Nephron progenitor cell (in vitro differentiated cells): ENCODE measurements at regions not wholly inside any gene's neighbourhood (a gene's known extent, or its start where the extent isn't known, plus 50 kb on each side); places are given as distances from the start of the nearest gene placed in this dataset.
A peak's percentile ranks its signal among the peaks of the same experiment; 100 is the strongest.
"Not testable (repeated sequence)": the region's sequence is repeated elsewhere in the genome, so short reads cannot be mapped to it uniquely, and the experiment has no call there.

Source experiments
- DNase-seq: peaks from one replicate; pipeline ENCODE4 v3.0.0; 2021
- H3K27ac Mint-ChIP-seq: 2 replicates; pipeline ENCODE4 v1.8.0; 2021; ENCODE audit warnings: mild to moderate bottlenecking, moderate library complexity, mixed read lengths
- H3K27me3 Mint-ChIP-seq: 2 replicates; pipeline ENCODE4 v1.8.0; 2021; ENCODE audit warnings: mild to moderate bottlenecking, low read depth, mixed read lengths; ENCODE audit not compliant: poor library complexity
- H3K36me3 Mint-ChIP-seq: 2 replicates; pipeline ENCODE4 v1.8.0; 2021; ENCODE audit warnings: low read depth, mixed read lengths
- H3K4me1 Mint-ChIP-seq: 2 replicates; pipeline ENCODE4 v1.8.0; 2021; ENCODE audit warnings: mixed read lengths
- H3K4me3 Mint-ChIP-seq: 2 replicates; pipeline ENCODE4 v1.8.0; 2021; ENCODE audit warnings: mild to moderate bottlenecking, moderate library complexity, mixed read lengths
- H3K9me3 Mint-ChIP-seq: 2 replicates; pipeline ENCODE4 v1.8.0; 2021; ENCODE audit warnings: mild to moderate bottlenecking, moderate library complexity, mixed read lengths

GRCh38 chr16:29355339-29356059 is 51.0 kb downstream of the NPIPB11 start:
- H3K9me3 Mint-ChIP-seq, H3K4me1 Mint-ChIP-seq, H3K27ac Mint-ChIP-seq, H3K36me3 Mint-ChIP-seq, DNase-seq, H3K27me3 Mint-ChIP-seq, H3K4me3 Mint-ChIP-seq: not testable (repeated sequence)

- not testable (repeated sequence) for H3K27me3 Mint-ChIP-seq, H3K27ac Mint-ChIP-seq, H3K4me3 Mint-ChIP-seq, H3K9me3 Mint-ChIP-seq, H3K36me3 Mint-ChIP-seq, DNase-seq
- H3K4me1 Mint-ChIP-seq = peaks cover 11% of the 10 kb centered on the region
Measured at GRCh38 chr16:29354449-29354848, 52.1 kb downstream of the NPIPB11 start.

- H3K9me3 Mint-ChIP-seq, H3K27me3 Mint-ChIP-seq, H3K27ac Mint-ChIP-seq, DNase-seq, H3K36me3 Mint-ChIP-seq, H3K4me3 Mint-ChIP-seq: not testable (repeated sequence)
- H3K4me1 Mint-ChIP-seq = peaks cover 11% of the 10 kb centered on the region
Measured at GRCh38 chr16:29352617-29352999, 53.9 kb downstream of the NPIPB11 start.

GRCh38 chr16:29351970-29352616 is 54.4 kb downstream of the NPIPB11 start:
- not testable (repeated sequence) for H3K4me3 Mint-ChIP-seq, H3K36me3 Mint-ChIP-seq, H3K27ac Mint-ChIP-seq, H3K9me3 Mint-ChIP-seq, DNase-seq, H3K27me3 Mint-ChIP-seq
- peaks cover 11% of the 10 kb centered on the region for H3K4me1 Mint-ChIP-seq

- H3K4me1 Mint-ChIP-seq = peaks cover 11% of the 10 kb centered on the region
- H3K9me3 Mint-ChIP-seq, H3K27me3 Mint-ChIP-seq, H3K4me3 Mint-ChIP-seq, DNase-seq, H3K36me3 Mint-ChIP-seq: not testable (repeated sequence)
- peak overlapping the region; percentile 23 for H3K27ac Mint-ChIP-seq
Measured at GRCh38 chr16:29351271-29351969, 55.1 kb downstream of the NPIPB11 start.

- not testable (repeated sequence) for H3K4me3 Mint-ChIP-seq, H3K36me3 Mint-ChIP-seq, H3K27me3 Mint-ChIP-seq, DNase-seq, H3K27ac Mint-ChIP-seq, H3K9me3 Mint-ChIP-seq
- H3K4me1 Mint-ChIP-seq = peaks cover 11% of the 10 kb centered on the region
Measured at GRCh38 chr16:29349966-29350365, 56.5 kb downstream of the NPIPB11 start.

- not testable (repeated sequence) for H3K9me3 Mint-ChIP-seq, DNase-seq, H3K27me3 Mint-ChIP-seq, H3K36me3 Mint-ChIP-seq, H3K27ac Mint-ChIP-seq, H3K4me3 Mint-ChIP-seq
- peaks cover 11% of the 10 kb centered on the region for H3K4me1 Mint-ChIP-seq
Measured at GRCh38 chr16:29348748-29349147, 57.8 kb downstream of the NPIPB11 start.

GRCh38 chr16:29348123-29348690 is 58.3 kb downstream of the NPIPB11 start:
- H3K27ac Mint-ChIP-seq, H3K36me3 Mint-ChIP-seq, H3K4me3 Mint-ChIP-seq, H3K27me3 Mint-ChIP-seq, H3K9me3 Mint-ChIP-seq, DNase-seq: not testable (repeated sequence)
- peaks cover 11% of the 10 kb centered on the region for H3K4me1 Mint-ChIP-seq

GRCh38 chr16:29346796-29347580 is 59.5 kb downstream of the NPIPB11 start:
- not testable (repeated sequence) for H3K27me3 Mint-ChIP-seq, H3K4me3 Mint-ChIP-seq, H3K36me3 Mint-ChIP-seq, H3K9me3 Mint-ChIP-seq, H3K27ac Mint-ChIP-seq, DNase-seq
- H3K4me1 Mint-ChIP-seq = peaks cover 11% of the 10 kb centered on the region

- H3K9me3 Mint-ChIP-seq, H3K4me1 Mint-ChIP-seq, H3K27me3 Mint-ChIP-seq, H3K27ac Mint-ChIP-seq, H3K36me3 Mint-ChIP-seq, H3K4me3 Mint-ChIP-seq, DNase-seq: not testable (repeated sequence)
Measured at GRCh38 chr16:29346203-29346602, 60.3 kb downstream of the NPIPB11 start.

- DNase-seq, H3K36me3 Mint-ChIP-seq, H3K4me3 Mint-ChIP-seq, H3K27ac Mint-ChIP-seq, H3K27me3 Mint-ChIP-seq, H3K9me3 Mint-ChIP-seq: not testable (repeated sequence)
- H3K4me1 Mint-ChIP-seq = peaks cover 11% of the 10 kb centered on the region
Measured at GRCh38 chr16:29342937-29343336, 63.6 kb downstream of the NPIPB11 start.

GRCh38 chr16:29340779-29341438 is 65.6 kb downstream of the NPIPB11 start:
- not testable (repeated sequence) for H3K27ac Mint-ChIP-seq, H3K9me3 Mint-ChIP-seq, DNase-seq, H3K4me3 Mint-ChIP-seq, H3K27me3 Mint-ChIP-seq, H3K36me3 Mint-ChIP-seq
- peaks cover 11% of the 10 kb centered on the region for H3K4me1 Mint-ChIP-seq

- not testable (repeated sequence) for H3K36me3 Mint-ChIP-seq, H3K4me3 Mint-ChIP-seq, DNase-seq, H3K9me3 Mint-ChIP-seq, H3K27ac Mint-ChIP-seq, H3K27me3 Mint-ChIP-seq
- H3K4me1 Mint-ChIP-seq = peaks cover 17% of the 10 kb centered on the region
Measured at GRCh38 chr16:29340235-29340634, 66.3 kb downstream of the NPIPB11 start.
